Calu3 (cell line): ENCODE measurements at regions not wholly inside any gene's neighbourhood (a gene's known extent, or its start where the extent isn't known, plus 50 kb on each side); places are given as distances from the start of the nearest gene placed in this dataset.

Experiments used
- BruUV-seq: library from RNA; stranded (reverse); fragments of 400-500 nt; replicated peaks from 2 replicates; lab custom pipeline; 2021; lab: Mats Ljungman, UMichigan
- CTCF ChIA-PET: fragments of 300-600 bp; sonication (Branson Sonifier 250); formaldehyde crosslinking; loops from one replicate; lab custom pipeline; 2022; ENCODE audit warnings: antibody characterized with exemption; lab: Charles Lee
- DNase-seq: peaks from one replicate; pipeline ENCODE4 v3.0.0; 2022
- H3K27ac Mint-ChIP-seq: one replicate; pipeline ENCODE4 v1.8.0; 2022; ENCODE audit warnings: mixed read lengths; ENCODE audit not compliant: unreplicated experiment
- H3K27me3 Mint-ChIP-seq: one replicate; pipeline ENCODE4 v1.8.0; 2022; ENCODE audit warnings: mixed read lengths; ENCODE audit not compliant: unreplicated experiment
- H3K36me3 Mint-ChIP-seq: one replicate; pipeline ENCODE4 v1.8.0; 2022; ENCODE audit warnings: mild to moderate bottlenecking, moderate library complexity, mixed read lengths; ENCODE audit not compliant: insufficient read depth, unreplicated experiment
- H3K4me1 Mint-ChIP-seq: one replicate; pipeline ENCODE4 v1.8.0; 2022; ENCODE audit warnings: mild to moderate bottlenecking, low read depth, mixed read lengths; ENCODE audit not compliant: unreplicated experiment
- H3K4me3 Mint-ChIP-seq: one replicate; pipeline ENCODE4 v1.8.0; 2022; ENCODE audit warnings: mild to moderate bottlenecking, low read depth, moderate library complexity, mixed read lengths; ENCODE audit not compliant: unreplicated experiment
- H3K9me3 Mint-ChIP-seq: one replicate; pipeline ENCODE4 v1.8.0; 2022; ENCODE audit warnings: low read depth, mixed read lengths; ENCODE audit not compliant: unreplicated experiment
- intact Hi-C: fragments of 100-400 bp; cut with micrococcal nuclease; formaldehyde crosslinking; loops from one replicate; pipeline ENCODE4 v1.10.0; 2022; ENCODE audit not compliant: unreplicated experiment
- TF ChIP-seq, protein P1 (sequence below): fragments of 200-600 bp; IDR thresholded peaks from one replicate; pipeline ENCODE4 v1.8.0; 2022; ENCODE audit warnings: antibody characterized with exemption; ENCODE audit not compliant: unreplicated experiment

DNA sequence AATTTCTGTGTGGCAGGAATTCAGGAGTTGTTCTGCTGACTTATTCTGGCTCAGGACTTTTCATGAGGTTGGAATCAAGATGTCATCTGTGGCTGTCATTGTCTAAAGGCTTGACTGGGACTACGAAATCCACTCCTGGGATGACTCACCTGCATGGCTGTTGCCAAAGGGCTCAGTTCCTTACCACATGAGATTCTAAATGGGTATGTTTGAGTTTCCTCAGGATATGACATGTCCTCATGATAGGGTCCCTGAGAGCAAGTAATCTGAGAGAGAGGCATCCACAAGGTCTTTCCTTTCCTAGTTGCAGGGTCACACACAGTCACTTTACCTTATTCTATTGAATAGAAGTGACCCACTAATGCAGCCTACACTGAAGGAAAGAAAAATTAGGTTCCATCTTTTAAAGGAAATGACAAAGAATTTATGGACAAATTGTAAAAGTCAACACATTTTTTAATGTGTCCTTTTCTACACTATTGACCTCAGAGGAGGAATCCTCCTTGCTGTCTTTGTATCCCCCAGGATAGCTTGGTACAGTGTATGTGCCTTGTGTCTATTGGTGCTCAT is 1025.0 kb upstream of the GJE1 start:
- no peak overlapping the region for H3K27ac Mint-ChIP-seq
- TF ChIP-seq, protein P1, sequence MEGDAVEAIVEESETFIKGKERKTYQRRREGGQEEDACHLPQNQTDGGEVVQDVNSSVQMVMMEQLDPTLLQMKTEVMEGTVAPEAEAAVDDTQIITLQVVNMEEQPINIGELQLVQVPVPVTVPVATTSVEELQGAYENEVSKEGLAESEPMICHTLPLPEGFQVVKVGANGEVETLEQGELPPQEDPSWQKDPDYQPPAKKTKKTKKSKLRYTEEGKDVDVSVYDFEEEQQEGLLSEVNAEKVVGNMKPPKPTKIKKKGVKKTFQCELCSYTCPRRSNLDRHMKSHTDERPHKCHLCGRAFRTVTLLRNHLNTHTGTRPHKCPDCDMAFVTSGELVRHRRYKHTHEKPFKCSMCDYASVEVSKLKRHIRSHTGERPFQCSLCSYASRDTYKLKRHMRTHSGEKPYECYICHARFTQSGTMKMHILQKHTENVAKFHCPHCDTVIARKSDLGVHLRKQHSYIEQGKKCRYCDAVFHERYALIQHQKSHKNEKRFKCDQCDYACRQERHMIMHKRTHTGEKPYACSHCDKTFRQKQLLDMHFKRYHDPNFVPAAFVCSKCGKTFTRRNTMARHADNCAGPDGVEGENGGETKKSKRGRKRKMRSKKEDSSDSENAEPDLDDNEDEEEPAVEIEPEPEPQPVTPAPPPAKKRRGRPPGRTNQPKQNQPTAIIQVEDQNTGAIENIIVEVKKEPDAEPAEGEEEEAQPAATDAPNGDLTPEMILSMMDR: no peak

DNA sequence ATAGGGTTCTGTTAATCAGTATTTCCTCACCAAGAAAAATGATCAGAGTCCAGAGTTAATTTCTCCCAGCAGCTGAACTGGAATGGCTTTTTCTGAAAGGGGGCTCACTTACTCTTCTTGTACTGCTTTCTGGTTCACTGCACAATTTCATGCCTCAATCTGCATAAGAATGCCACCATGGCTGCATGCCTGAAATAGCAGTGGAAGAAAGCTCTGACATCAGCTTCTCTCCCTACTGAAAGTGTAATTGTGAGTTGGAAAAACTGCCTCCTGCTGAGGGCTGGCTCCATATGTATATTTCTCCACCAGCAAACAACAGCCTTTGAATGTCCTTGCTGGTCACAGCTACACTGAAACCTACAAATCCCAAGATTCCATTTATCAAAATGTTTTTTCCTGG is 1027.2 kb upstream of the GJE1 start:
- BruUV-seq: no TSS peak

More for the DNA sequence above, 1025.0 kb upstream of the GJE1 start:
- H3K36me3 Mint-ChIP-seq: no peaks in the 10 kb centered on the region
- H3K4me3 Mint-ChIP-seq: no peak overlapping the region
- no peaks in the 10 kb centered on the region for H3K4me1 Mint-ChIP-seq
- CTCF ChIA-PET: no interaction called here
- no peaks in the 10 kb centered on the region for H3K27me3 Mint-ChIP-seq
- peak; percentile 6 for DNase-seq
- no TSS peak for BruUV-seq
- H3K9me3 Mint-ChIP-seq: no peaks in the 10 kb centered on the region
- intact Hi-C loops: no loop called here

DNA sequence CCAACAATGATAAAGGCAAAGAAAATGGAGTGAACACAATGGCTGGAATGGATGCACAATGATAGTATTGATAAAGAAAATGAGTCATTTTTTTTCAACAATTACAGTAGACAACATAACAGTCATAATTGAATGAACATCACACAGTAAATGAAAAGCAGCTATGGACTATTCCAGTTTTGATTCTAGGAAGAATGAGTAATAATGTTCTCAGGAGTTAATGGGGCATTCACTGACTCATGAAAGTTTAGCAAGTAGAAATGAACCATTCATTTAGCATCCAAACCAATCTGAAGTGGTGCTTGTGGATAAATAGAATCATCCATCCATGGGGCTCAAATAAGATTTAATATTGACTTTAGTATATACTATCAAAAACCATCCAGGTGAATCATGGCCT is 1029.5 kb upstream of the GJE1 start:
- no peak overlapping the region for H3K27ac Mint-ChIP-seq
- no TSS peak for BruUV-seq
- H3K4me3 Mint-ChIP-seq: no peak overlapping the region
- no peaks in the 10 kb centered on the region for H3K4me1 Mint-ChIP-seq
- TF ChIP-seq, protein P1: no peak
- no peak for DNase-seq
- no peaks in the 10 kb centered on the region for H3K36me3 Mint-ChIP-seq
- H3K9me3 Mint-ChIP-seq: no peaks in the 10 kb centered on the region
- CTCF ChIA-PET: no interaction called here
- intact Hi-C loops: no loop called here
- H3K27me3 Mint-ChIP-seq: no peaks in the 10 kb centered on the region

More for the DNA sequence above, 1027.2 kb upstream of the GJE1 start:
- H3K4me3 Mint-ChIP-seq: no peak overlapping the region
- TF ChIP-seq, protein P1: no peak
- H3K36me3 Mint-ChIP-seq: no peaks in the 10 kb centered on the region
- no peaks in the 10 kb centered on the region for H3K4me1 Mint-ChIP-seq
- no peak overlapping the region for H3K27ac Mint-ChIP-seq
- no peaks in the 10 kb centered on the region for H3K27me3 Mint-ChIP-seq
- CTCF ChIA-PET: no interaction called here
- no peaks in the 10 kb centered on the region for H3K9me3 Mint-ChIP-seq
- no peak for DNase-seq
- intact Hi-C loops: no loop called here

DNA sequence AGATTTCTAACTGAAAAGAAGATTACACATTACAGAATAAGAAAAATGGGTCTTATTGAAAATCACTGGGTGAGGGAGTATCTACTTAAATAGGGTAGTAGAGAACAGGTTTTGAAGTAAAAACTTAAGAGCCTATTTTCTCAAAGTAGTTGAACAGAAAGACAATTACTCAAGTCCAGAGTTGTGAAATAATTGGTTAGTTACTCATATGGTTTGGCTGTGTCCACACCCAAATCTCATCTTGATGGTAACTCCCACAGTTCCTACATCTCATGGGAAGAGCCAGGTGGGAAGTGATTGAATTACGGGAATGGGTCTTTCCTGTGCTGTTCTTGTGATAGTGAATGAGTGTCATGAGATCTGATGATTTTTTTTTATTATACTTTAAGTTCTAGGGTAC is 1035.3 kb upstream of the GJE1 start:
- H3K4me3 Mint-ChIP-seq: no peak overlapping the region
- no peaks in the 10 kb centered on the region for H3K27me3 Mint-ChIP-seq
- TF ChIP-seq, protein P1: no peak
- H3K9me3 Mint-ChIP-seq: no peaks in the 10 kb centered on the region
- intact Hi-C loops: no loop called here
- BruUV-seq: no TSS peak
- no peak overlapping the region for H3K27ac Mint-ChIP-seq
- H3K4me1 Mint-ChIP-seq: no peaks in the 10 kb centered on the region
- no peaks in the 10 kb centered on the region for H3K36me3 Mint-ChIP-seq
- CTCF ChIA-PET: no interaction called here
- no peak for DNase-seq
